Panc1 (cell line): ENCODE measurements at regions not wholly inside any gene's neighbourhood (a gene's known extent, or its start where the extent isn't known, plus 50 kb on each side); places are given as distances from the start of the nearest gene placed in this dataset.

Experiments used
- ATAC-seq: fragments of 200-7000 bp; cut with Tn5 transposase; 2 replicates; pipeline ENCODE4 v1.9.1; 2020; ENCODE audit warnings: mild to moderate bottlenecking, moderate library complexity
- BruUV-seq: library from RNA; stranded (reverse); fragments of 400-500 nt; replicated peaks from 2 replicates; lab custom pipeline; 2021; lab: Mats Ljungman, UMichigan
- CTCF ChIA-PET: fragments of 300-600 bp; sonication (Branson Sonifier 250); formaldehyde crosslinking; loops from one replicate; lab custom pipeline; 2022; ENCODE audit warnings: antibody characterized with exemption; lab: Charles Lee
- POLR2A ChIA-PET: fragments of 300-600 bp; sonication (Branson Sonifier 250); formaldehyde crosslinking; loops from one replicate; lab custom pipeline; 2022; ENCODE audit warnings: antibody characterized with exemption; lab: Charles Lee
- DNase-seq: peaks from one replicate; pipeline ENCODE4 v3.0.0-alpha.2; 2010; ENCODE audit warnings: low read depth, low spot score
- H3K27ac ChIP-seq: 2 replicates; pipeline ENCODE4 v1.5.1; 2011; ENCODE audit warnings: mild to moderate bottlenecking, low read length, inconsistent platforms
- H3K27me3 ChIP-seq: fragments of 200-500 bp; sonication (Bioruptor generic); 2 replicates; pipeline ENCODE4 v1.6.0; 2014; ENCODE audit warnings: low read length, inconsistent platforms; ENCODE audit not compliant: control insufficient read depth, insufficient read depth
- H3K36me3 ChIP-seq: fragments of 200-500 bp; sonication (Bioruptor generic); 2 replicates; pipeline ENCODE4 v1.5.1; 2014; ENCODE audit warnings: inconsistent platforms, mild to moderate bottlenecking, low read length, moderate library complexity; ENCODE audit not compliant: control insufficient read depth, insufficient read depth
- H3K4me1 ChIP-seq: 2 replicates; pipeline ENCODE4 v1.5.1; 2011; ENCODE audit warnings: inconsistent platforms, mild to moderate bottlenecking, low read length, moderate library complexity; ENCODE audit not compliant: control insufficient read depth, insufficient read depth
- H3K4me3 ChIP-seq, 2 experiments: 2 replicates each; pipeline ENCODE4 v1.5.1; 2011 to 2012; ENCODE audit warnings: low read depth in 2 of 2, low read length in 2 of 2, mild to moderate bottlenecking in 2 of 2, inconsistent platforms in 1 of 2, moderate library complexity in 1 of 2
- H3K9me3 ChIP-seq: fragments of 200-500 bp; sonication (Bioruptor generic); 2 replicates; pipeline ENCODE4 v1.5.1; 2014; ENCODE audit warnings: low read depth, mild to moderate bottlenecking, inconsistent platforms, low read length, moderate library complexity; ENCODE audit not compliant: control insufficient read depth, insufficient read depth
- CTCF ChIP-seq: fragments of 450-650 bp; IDR thresholded peaks from 2 replicates; pipeline ENCODE4 v1.5.1; 2017; ENCODE audit warnings: mild to moderate bottlenecking
- POLR2AphosphoS5 ChIP-seq: IDR thresholded peaks from 2 replicates; pipeline ENCODE4 v1.6.1; 2012; ENCODE audit warnings: mild to moderate bottlenecking, low read depth, low read length, moderate library complexity
- REST ChIP-seq, 2 experiments: IDR thresholded peaks; 2 replicates each; pipeline ENCODE4 v1.6.1; 2011 to 2012; ENCODE audit warnings: low read depth in 2 of 2, control low read depth in 1 of 2, low read length in 1 of 2, mild to moderate bottlenecking in 1 of 2, moderate library complexity in 1 of 2; ENCODE audit not compliant: insufficient read depth in 1 of 2
- SIN3A ChIP-seq: IDR thresholded peaks from 2 replicates; pipeline ENCODE4 v1.6.1; 2012; ENCODE audit warnings: low read depth, mild to moderate bottlenecking, low read length, moderate library complexity, borderline replicate concordance; ENCODE audit not compliant: insufficient read depth
- TCF7L2 ChIP-seq: IDR thresholded peaks from 2 replicates; pipeline ENCODE4 v1.6.1; 2011; ENCODE audit warnings: mild to moderate bottlenecking, low read depth, low read length, inconsistent platforms
- in situ Hi-C: cut with HindIII; loops from 2 replicates; pipeline ENCODE4 v1.10.0; 2016; ENCODE audit warnings: low sequenced_read_pairs, low pct_unique_long_range_greater_than_20kb
- intact Hi-C: fragments of 100-400 bp; cut with micrococcal nuclease; formaldehyde crosslinking; loops from one replicate; pipeline ENCODE4 v1.10.0; 2022; ENCODE audit not compliant: unreplicated experiment

- no peak for DNase-seq
- Histone ChIP-seq H3K27me3 (no peaks in the 10 kb centered on the region), H3K27ac (no peak overlapping the region), H3K36me3 (no peaks in the 10 kb centered on the region), H3K4me3 (no peak overlapping the region), H3K4me1 (no peaks in the 10 kb centered on the region), H3K9me3 (no peaks in the 10 kb centered on the region)
- no peak for TF ChIP-seq REST (IDR thresholded peaks at IDR 0.05; ENCODE audit: insufficient read depth in 1 of 2, low read depth in 2 of 2, low read length in 1 of 2)
- TF ChIP-seq SIN3A, result no peak
- no peak for TF ChIP-seq POLR2AphosphoS5
- no peak for TF ChIP-seq TCF7L2
- no peak for TF ChIP-seq CTCF
- no peak for ATAC-seq
- intact Hi-C loops (no loop called here), in situ Hi-C loops (no loop called here)
- POLR2A ChIA-PET, result no interaction called here
- CTCF ChIA-PET, result no interaction called here
- BruUV-seq, result no TSS peak
Observed at GRCh38 chrX:39245024-39245423, 443.8 kb downstream of the MID1IP1 start.

- Histone ChIP-seq H3K36me3 (no peaks in the 10 kb centered on the region), H3K4me1 (no peaks in the 10 kb centered on the region), H3K27me3 (no peaks in the 10 kb centered on the region), H3K9me3 (no peaks in the 10 kb centered on the region), H3K27ac (no peak overlapping the region), H3K4me3 (no peak overlapping the region)
- no TSS peak for BruUV-seq
- CTCF ChIA-PET, result no interaction called here
- intact Hi-C loops, result no loop called here
- in situ Hi-C loops, result no loop called here
- POLR2A ChIA-PET, result no interaction called here
- TF ChIP-seq CTCF (no peak), REST (IDR thresholded peaks at IDR 0.05; ENCODE audit: insufficient read depth in 1 of 2, low read depth in 2 of 2, low read length in 1 of 2) (no peak), SIN3A (no peak)
- ATAC-seq (no peak), DNase-seq (no peak)
Observed at GRCh38 chrX:39247536-39247935, 446.3 kb downstream of the MID1IP1 start.
